ENCODE measurements at regions not wholly inside any gene's neighbourhood (a gene's known extent, or its start where the extent isn't known, plus 50 kb on each side); places are given as distances from the start of the nearest gene placed in this dataset.

GRCh38 chr3:28727307-28727706, 378.7 kb upstream of the AZI2 start:
- ATAC-seq (no peak), DNase-seq (no peak)
- intact Hi-C loops (cut with DNase I): loop anchor here in 1 of 4 donors (10.0 kb wide), 1 partner anchor 53 kb away; no protein-coding TSS in a partner anchor
- Histone ChIP-seq H3K27ac (ENCODE audit: low read length) (no peak overlapping the region), H3K27me3 (ENCODE audit: control insufficient read depth, insufficient read depth) (no peaks in the 10 kb centered on the region), H3K4me1 (ENCODE audit: control insufficient read depth, insufficient read depth, low read length) (no peaks in the 10 kb centered on the region), H3K4me3 (ENCODE audit: low read length) (no peak overlapping the region), H3K9me3 (ENCODE audit: control insufficient read depth, low read length) (no peaks in the 10 kb centered on the region)

GRCh38 chr3:28738425-28738824, 389.8 kb upstream of the AZI2 start:
- intact Hi-C loops (cut with DNase I): no loop called here
- DNase-seq: no peak
- 61% methylated on average over 2 of the region's 2 CpGs for WGBS
- Histone ChIP-seq H3K27ac (ENCODE audit: low read length) (no peak overlapping the region), H3K27me3 (ENCODE audit: control insufficient read depth, insufficient read depth) (no peaks in the 10 kb centered on the region), H3K4me3 (ENCODE audit: low read length) (no peak overlapping the region), H3K9me3 (ENCODE audit: control insufficient read depth, low read length) (no peaks in the 10 kb centered on the region), H3K4me1 (ENCODE audit: control insufficient read depth, insufficient read depth, low read length) (no peaks in the 10 kb centered on the region)
- ATAC-seq: no peak

GRCh38 chr3:28739647-28740046, 391.0 kb upstream of the AZI2 start:
- no peaks in the 10 kb centered on the region for H3K27me3 ChIP-seq (ENCODE audit: control insufficient read depth, insufficient read depth)
- intact Hi-C loops (cut with DNase I): no loop called here
- H3K4me3 ChIP-seq (ENCODE audit: low read length): no peak overlapping the region
- 76% methylated on average over 1 of the region's 1 CpG for WGBS
- no peak overlapping the region for H3K27ac ChIP-seq (ENCODE audit: low read length)
- no peaks in the 10 kb centered on the region for H3K4me1 ChIP-seq (ENCODE audit: control insufficient read depth, insufficient read depth, low read length)
- DNase-seq (no peak), ATAC-seq (no peak)
- H3K9me3 ChIP-seq (ENCODE audit: control insufficient read depth, low read length): no peaks in the 10 kb centered on the region

- H3K9me3 ChIP-seq (ENCODE audit: control insufficient read depth, low read length): no peaks in the 10 kb centered on the region
- H3K4me1 ChIP-seq (ENCODE audit: control insufficient read depth, insufficient read depth, low read length): no peaks in the 10 kb centered on the region
- DNase-seq (no peak), ATAC-seq (no peak)
- no peaks in the 10 kb centered on the region for H3K27me3 ChIP-seq (ENCODE audit: control insufficient read depth, insufficient read depth)
- no peak overlapping the region for H3K4me3 ChIP-seq (ENCODE audit: low read length)
- intact Hi-C loops (cut with DNase I): no loop called here
- WGBS: 91% methylated on average over 2 of the region's 2 CpGs
- no peak overlapping the region for H3K27ac ChIP-seq (ENCODE audit: low read length)
These were observed 394.6 kb upstream of the AZI2 start for GRCh38 chr3:28743271-28743670.

- H3K4me3 ChIP-seq (ENCODE audit: low read length): no peak overlapping the region
- DNase-seq (no peak), ATAC-seq (no peak)
- no peaks in the 10 kb centered on the region for H3K27me3 ChIP-seq (ENCODE audit: control insufficient read depth, insufficient read depth)
- 79% methylated on average over 4 of the region's 4 CpGs for WGBS
- no peaks in the 10 kb centered on the region for H3K4me1 ChIP-seq (ENCODE audit: control insufficient read depth, insufficient read depth, low read length)
- H3K27ac ChIP-seq (ENCODE audit: low read length): no peak overlapping the region
- intact Hi-C loops (cut with DNase I): no loop called here
- no peaks in the 10 kb centered on the region for H3K9me3 ChIP-seq (ENCODE audit: control insufficient read depth, low read length)
These were observed 395.2 kb upstream of the AZI2 start for GRCh38 chr3:28743831-28744230.

- Histone ChIP-seq H3K27ac (ENCODE audit: low read length) (no peak overlapping the region), H3K4me3 (ENCODE audit: low read length) (no peak overlapping the region), H3K27me3 (ENCODE audit: control insufficient read depth, insufficient read depth) (no peaks in the 10 kb centered on the region), H3K4me1 (ENCODE audit: control insufficient read depth, insufficient read depth, low read length) (no peaks in the 10 kb centered on the region), H3K9me3 (ENCODE audit: control insufficient read depth, low read length) (no peaks in the 10 kb centered on the region)
- 68% methylated on average over 4 of the region's 4 CpGs for WGBS
- ATAC-seq: no peak
- intact Hi-C loops (cut with DNase I): no loop called here
- no peak for DNase-seq
These were observed 396.8 kb upstream of the AZI2 start for GRCh38 chr3:28745436-28745835.

- Histone ChIP-seq H3K4me1 (ENCODE audit: control insufficient read depth, insufficient read depth, low read length) (no peaks in the 10 kb centered on the region), H3K27ac (ENCODE audit: low read length) (peak overlapping the region; percentile 25), H3K4me3 (ENCODE audit: low read length) (no peak overlapping the region), H3K27me3 (ENCODE audit: control insufficient read depth, insufficient read depth) (no peaks in the 10 kb centered on the region), H3K9me3 (ENCODE audit: control insufficient read depth, low read length) (no peaks in the 10 kb centered on the region)
- WGBS: 50% methylated on average over 6 of the region's 6 CpGs
- ATAC-seq (peak; percentile 76 to 80), DNase-seq (no peak)
- intact Hi-C loops (cut with DNase I): no loop called here
These were observed 397.4 kb upstream of the AZI2 start for GRCh38 chr3:28745916-28746617.

GRCh38 chr3:28746990-28747389, 398.4 kb upstream of the AZI2 start:
- no peaks in the 10 kb centered on the region for H3K27me3 ChIP-seq (ENCODE audit: control insufficient read depth, insufficient read depth)
- intact Hi-C loops (cut with DNase I): no loop called here
- no peaks in the 10 kb centered on the region for H3K4me1 ChIP-seq (ENCODE audit: control insufficient read depth, insufficient read depth, low read length)
- 78% methylated on average over 2 of the region's 2 CpGs for WGBS
- H3K4me3 ChIP-seq (ENCODE audit: low read length): no peak overlapping the region
- DNase-seq: no peak
- no peak overlapping the region for H3K27ac ChIP-seq (ENCODE audit: low read length)
- H3K9me3 ChIP-seq (ENCODE audit: control insufficient read depth, low read length): no peaks in the 10 kb centered on the region
- ATAC-seq: no peak

GRCh38 chr3:28751864-28752263, 403.2 kb upstream of the AZI2 start:
- DNase-seq: no peak
- no peak for ATAC-seq
- WGBS: 89% methylated on average over 2 of the region's 2 CpGs
- intact Hi-C loops (cut with DNase I): no loop called here
- no peak overlapping the region for H3K4me3 ChIP-seq (ENCODE audit: low read length)
- H3K27me3 ChIP-seq (ENCODE audit: control insufficient read depth, insufficient read depth): no peaks in the 10 kb centered on the region
- no peaks in the 10 kb centered on the region for H3K4me1 ChIP-seq (ENCODE audit: control insufficient read depth, insufficient read depth, low read length)
- H3K27ac ChIP-seq (ENCODE audit: low read length): no peak overlapping the region
- H3K9me3 ChIP-seq (ENCODE audit: control insufficient read depth, low read length): no peaks in the 10 kb centered on the region

GRCh38 chr3:28752290-28752689, 403.7 kb upstream of the AZI2 start:
- H3K27ac ChIP-seq (ENCODE audit: low read length): no peak overlapping the region
- no peak overlapping the region for H3K4me3 ChIP-seq (ENCODE audit: low read length)
- DNase-seq: no peak
- WGBS: 65% methylated on average over 1 of the region's 1 CpG
- no peaks in the 10 kb centered on the region for H3K9me3 ChIP-seq (ENCODE audit: control insufficient read depth, low read length)
- H3K4me1 ChIP-seq (ENCODE audit: control insufficient read depth, insufficient read depth, low read length): no peaks in the 10 kb centered on the region
- no peaks in the 10 kb centered on the region for H3K27me3 ChIP-seq (ENCODE audit: control insufficient read depth, insufficient read depth)
- intact Hi-C loops (cut with DNase I): no loop called here
- ATAC-seq: no peak

GRCh38 chr3:28756056-28756455, 407.4 kb upstream of the AZI2 start:
- no peaks in the 10 kb centered on the region for H3K27me3 ChIP-seq (ENCODE audit: control insufficient read depth, insufficient read depth)
- ATAC-seq (no peak), DNase-seq (no peak)
- intact Hi-C loops (cut with DNase I): no loop called here
- H3K27ac ChIP-seq (ENCODE audit: low read length): no peak overlapping the region
- H3K9me3 ChIP-seq (ENCODE audit: control insufficient read depth, low read length): no peaks in the 10 kb centered on the region
- H3K4me3 ChIP-seq (ENCODE audit: low read length): no peak overlapping the region
- no peaks in the 10 kb centered on the region for H3K4me1 ChIP-seq (ENCODE audit: control insufficient read depth, insufficient read depth, low read length)
- WGBS: 63% methylated on average over 1 of the region's 1 CpG

GRCh38 chr3:28758115-28758514, 409.5 kb upstream of the AZI2 start:
- no peaks in the 10 kb centered on the region for H3K9me3 ChIP-seq (ENCODE audit: control insufficient read depth, low read length)
- H3K4me1 ChIP-seq (ENCODE audit: control insufficient read depth, insufficient read depth, low read length): no peaks in the 10 kb centered on the region
- ATAC-seq (no peak), DNase-seq (no peak)
- intact Hi-C loops (cut with DNase I): no loop called here
- no peak overlapping the region for H3K27ac ChIP-seq (ENCODE audit: low read length)
- H3K27me3 ChIP-seq (ENCODE audit: control insufficient read depth, insufficient read depth): no peaks in the 10 kb centered on the region
- H3K4me3 ChIP-seq (ENCODE audit: low read length): no peak overlapping the region
